SU-DHL-6 (cell line): ENCODE measurements at regions not wholly inside any gene's neighbourhood (a gene's known extent, or its start where the extent isn't known, plus 50 kb on each side); places are given as distances from the start of the nearest gene placed in this dataset.

ENCODE experiments used
- EZH2phosphoT487 ChIP-seq: fragments of 200-600 bp; sonication (generic), shearing (Covaris generic); conservative IDR thresholded peaks from 2 replicates; pipeline ENCODE4 v1.6.1; 2018; ENCODE audit warnings: mild to moderate bottlenecking, antibody characterized with exemption, low read length, moderate library complexity, mixed read lengths
- TF ChIP-seq, protein P1 (sequence below): fragments of 200-600 bp; sonication (generic); IDR thresholded peaks from one replicate; pipeline ENCODE4 v1.5.1; 2017; ENCODE audit warnings: antibody characterized with exemption, mild to moderate bottlenecking, low read length, moderate library complexity; ENCODE audit not compliant: insufficient read depth, poor library complexity, severe bottlenecking

DNA sequence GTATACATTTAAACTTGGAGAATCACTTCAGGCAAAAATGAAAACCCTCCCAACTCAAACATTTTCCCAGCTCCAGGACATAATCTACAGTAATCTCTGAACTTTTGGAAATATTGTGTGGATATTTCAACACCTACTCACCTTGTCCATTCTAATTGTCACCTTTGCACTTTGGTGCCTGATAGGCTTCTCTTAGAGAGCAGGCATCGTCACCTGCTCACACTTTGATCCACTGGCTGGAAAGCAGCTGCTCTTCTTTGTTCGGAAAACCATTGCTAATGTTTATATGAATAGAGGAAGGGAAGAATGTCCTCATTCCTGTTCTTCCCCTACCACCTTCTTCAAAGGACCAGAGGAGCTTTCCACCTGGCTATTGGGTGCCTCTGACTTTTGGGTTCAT is 411.2 kb downstream of the FGF9 start:
- TF ChIP-seq, protein P1, sequence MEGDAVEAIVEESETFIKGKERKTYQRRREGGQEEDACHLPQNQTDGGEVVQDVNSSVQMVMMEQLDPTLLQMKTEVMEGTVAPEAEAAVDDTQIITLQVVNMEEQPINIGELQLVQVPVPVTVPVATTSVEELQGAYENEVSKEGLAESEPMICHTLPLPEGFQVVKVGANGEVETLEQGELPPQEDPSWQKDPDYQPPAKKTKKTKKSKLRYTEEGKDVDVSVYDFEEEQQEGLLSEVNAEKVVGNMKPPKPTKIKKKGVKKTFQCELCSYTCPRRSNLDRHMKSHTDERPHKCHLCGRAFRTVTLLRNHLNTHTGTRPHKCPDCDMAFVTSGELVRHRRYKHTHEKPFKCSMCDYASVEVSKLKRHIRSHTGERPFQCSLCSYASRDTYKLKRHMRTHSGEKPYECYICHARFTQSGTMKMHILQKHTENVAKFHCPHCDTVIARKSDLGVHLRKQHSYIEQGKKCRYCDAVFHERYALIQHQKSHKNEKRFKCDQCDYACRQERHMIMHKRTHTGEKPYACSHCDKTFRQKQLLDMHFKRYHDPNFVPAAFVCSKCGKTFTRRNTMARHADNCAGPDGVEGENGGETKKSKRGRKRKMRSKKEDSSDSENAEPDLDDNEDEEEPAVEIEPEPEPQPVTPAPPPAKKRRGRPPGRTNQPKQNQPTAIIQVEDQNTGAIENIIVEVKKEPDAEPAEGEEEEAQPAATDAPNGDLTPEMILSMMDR: no peak
- no peak for TF ChIP-seq EZH2phosphoT487
